Islet of Langerhans (tissue), 1 donor: ENCODE measurements at regions not wholly inside any gene's neighbourhood (a gene's known extent, or its start where the extent isn't known, plus 50 kb on each side); places are given as distances from the start of the nearest gene placed in this dataset.
"Not testable (repeated sequence)": the region's sequence is repeated elsewhere in the genome, so short reads cannot be mapped to it uniquely, and the experiment has no call there.

Experiments used
- FAIRE-seq: peaks from one replicate; lab custom pipeline; 2011; peaks lifted over from hg19 to GRCh38; lab: Jason Lieb, UNC

DNA sequence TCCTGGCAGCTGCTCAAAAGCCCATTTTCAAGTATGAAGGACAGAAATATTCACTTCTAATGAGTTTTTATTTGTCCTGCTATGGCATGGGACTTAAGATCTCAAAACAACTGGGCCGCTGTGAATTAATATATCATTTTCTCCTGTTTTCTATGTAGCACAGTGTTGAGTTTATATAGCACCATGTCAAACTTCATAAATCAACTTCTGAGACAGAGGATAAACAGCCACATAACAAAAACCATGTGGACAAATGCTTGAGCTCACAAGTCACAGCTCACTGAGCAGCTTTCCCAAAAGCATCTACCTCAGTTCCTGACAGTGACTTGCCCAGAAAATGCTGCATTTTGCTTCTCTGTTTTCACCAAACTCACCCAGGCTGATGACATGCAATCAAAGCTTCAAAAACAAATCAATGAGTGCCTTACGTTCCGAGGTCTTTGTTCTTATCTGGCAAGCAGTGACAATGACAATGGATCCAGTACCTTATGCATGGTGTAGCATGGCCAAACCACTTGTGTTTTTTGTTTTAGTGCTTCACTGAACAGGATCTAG is 722.6 kb downstream of the LRRIQ3 start:
- FAIRE-seq = no peak

DNA sequence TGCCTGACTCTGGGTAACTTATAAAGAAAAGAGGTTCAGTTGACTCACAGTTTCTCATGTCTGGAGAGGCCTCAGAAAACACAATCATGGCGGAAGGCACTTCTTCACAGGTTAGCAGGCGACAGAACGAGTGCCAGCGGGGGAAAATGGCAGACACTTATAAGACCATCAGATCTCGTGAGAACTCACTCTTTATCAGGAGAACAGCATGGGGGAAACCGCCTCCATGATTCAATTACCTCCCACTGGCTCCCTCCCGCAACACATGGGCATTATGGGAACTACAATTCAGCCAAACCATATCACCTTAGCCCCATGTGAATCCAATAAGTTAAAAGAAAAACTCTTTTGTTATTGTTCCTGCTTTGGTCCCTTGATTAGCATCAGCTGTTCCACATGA is 725.2 kb downstream of the LRRIQ3 start:
- no peak for FAIRE-seq

DNA sequence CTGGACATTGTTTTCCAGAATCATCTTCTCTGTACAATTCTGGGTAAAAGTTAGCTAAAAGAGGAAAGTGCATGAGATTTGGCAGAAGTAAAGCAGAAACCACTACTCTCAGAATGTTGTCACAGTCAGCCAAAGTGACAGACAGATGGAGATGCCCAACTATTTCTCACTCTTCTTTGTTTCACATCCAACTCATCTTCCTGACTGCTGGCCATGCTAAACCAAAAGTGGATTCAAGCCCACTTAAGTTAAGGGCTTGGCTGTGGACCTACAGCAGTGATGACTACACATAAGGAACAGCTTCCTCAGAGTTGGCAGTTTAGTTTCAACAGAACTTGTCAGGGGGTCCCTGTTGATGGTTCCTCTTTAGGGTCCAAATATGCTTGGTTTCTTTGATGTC is 730.2 kb downstream of the LRRIQ3 start:
- FAIRE-seq = no peak

DNA sequence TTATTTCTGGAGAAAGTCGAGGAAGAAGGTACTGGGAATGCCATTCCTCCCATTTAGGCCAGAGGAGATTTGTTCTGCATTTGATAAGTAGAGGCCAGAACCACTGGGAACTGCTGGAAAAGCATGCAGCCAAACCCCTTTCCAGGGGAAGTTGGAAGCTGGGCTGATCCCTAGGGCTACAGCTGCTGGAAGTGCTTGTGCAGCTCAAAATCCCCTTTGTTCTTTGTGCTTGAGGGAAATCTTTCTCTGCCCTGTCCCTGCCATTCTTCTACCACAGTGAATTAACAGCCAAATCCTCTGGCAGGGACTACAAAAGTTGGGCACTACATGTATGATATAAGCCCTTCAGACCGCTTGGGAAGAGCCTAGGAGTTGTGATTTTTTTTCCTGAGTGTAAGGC is 734.1 kb downstream of the LRRIQ3 start:
- no peak for FAIRE-seq

DNA sequence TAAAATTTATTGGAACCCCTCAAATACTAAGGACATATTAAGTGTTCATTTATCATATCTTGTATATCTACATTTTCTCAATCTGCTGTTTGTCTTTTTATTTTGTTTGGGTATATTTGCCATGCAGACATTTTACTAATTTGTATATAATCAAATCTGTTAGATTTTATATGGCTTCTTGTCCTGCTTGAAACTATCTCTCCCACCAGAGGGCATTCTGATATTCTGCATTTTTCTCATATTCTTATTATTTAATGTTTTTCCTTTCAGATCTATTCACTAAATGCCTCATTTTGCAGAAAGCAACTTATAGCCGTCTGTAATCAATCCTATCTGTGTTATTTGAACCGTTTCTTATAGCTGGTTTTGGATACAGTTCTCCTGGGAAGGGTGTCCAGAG is 745.5 kb downstream of the LRRIQ3 start:
- FAIRE-seq = no peak

DNA sequence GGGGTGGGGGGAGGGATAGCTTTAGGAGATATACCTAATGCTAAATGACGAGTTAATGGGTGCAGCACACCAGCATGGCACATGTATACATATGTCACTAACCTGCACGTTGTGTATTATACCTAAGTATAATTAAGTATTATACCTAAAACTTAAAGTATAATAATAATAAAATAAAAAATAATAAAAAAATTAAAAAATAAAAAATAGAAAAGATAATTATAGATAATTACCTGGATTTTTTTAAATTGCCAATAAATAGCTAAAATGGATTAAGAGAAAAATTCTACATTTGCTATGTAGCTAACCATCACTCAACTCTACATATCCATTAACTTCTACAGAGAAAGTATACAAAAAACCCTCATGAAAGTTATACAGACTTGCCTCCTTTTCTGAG is 747.3 kb downstream of the LRRIQ3 start:
- FAIRE-seq = not testable (repeated sequence)

DNA sequence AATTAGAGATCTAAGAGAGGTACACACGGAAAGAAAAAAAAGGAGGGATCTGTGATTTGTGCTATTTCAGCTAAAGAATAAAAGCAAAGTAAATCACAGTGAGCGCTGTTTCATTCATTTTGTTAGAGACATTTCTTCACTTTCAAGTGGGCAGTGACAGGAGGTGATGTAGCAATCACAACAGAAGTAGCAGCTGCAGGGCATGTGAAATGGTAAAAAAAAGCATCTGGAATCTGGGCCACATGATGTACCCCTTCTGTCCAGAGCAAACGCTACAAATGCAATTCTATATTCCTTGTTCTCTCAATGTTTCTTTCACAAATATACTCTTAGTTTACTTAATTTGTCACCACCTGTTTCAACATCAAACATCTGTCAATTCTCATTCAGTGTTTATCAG is 786.5 kb downstream of the LRRIQ3 start:
- no peak for FAIRE-seq

DNA sequence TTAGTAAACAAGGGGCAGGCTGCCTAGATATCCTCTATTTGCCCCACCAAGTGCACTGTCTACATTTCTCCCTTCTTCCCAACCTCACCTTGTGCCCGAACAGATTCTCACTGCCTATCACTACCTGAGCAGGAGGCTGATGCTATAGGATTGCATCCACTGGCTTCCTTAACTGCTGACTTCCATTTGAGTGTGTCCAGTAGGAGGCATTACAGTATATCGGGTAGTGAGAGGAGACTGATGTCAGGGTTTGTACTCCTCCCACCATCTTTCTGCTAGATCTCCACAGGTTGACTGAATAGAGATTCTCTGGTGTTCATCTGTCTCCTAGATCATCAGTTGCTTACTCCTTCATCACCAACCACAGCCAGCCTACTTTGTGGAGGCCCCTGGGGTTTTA is 796.3 kb downstream of the LRRIQ3 start:
- FAIRE-seq = no peak

DNA sequence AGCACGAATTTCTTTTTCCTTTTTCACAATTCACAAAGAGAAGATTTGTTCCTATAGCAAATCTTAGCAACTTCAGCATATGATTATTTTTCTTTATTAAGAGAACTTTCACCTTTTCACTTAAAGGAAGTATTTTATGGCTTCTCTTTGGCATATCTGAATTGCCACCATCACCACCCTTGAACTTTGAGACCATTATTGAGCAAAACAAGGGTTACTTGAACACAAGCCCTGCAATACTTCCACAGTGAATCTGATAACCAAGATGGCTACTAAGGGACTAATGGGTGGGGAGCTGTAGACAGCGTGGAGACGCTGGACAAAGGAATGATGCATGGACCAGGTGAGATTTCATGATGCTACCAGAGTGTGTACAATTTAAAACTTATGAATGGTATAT is 815.0 kb downstream of the LRRIQ3 start:
- no peak for FAIRE-seq

DNA sequence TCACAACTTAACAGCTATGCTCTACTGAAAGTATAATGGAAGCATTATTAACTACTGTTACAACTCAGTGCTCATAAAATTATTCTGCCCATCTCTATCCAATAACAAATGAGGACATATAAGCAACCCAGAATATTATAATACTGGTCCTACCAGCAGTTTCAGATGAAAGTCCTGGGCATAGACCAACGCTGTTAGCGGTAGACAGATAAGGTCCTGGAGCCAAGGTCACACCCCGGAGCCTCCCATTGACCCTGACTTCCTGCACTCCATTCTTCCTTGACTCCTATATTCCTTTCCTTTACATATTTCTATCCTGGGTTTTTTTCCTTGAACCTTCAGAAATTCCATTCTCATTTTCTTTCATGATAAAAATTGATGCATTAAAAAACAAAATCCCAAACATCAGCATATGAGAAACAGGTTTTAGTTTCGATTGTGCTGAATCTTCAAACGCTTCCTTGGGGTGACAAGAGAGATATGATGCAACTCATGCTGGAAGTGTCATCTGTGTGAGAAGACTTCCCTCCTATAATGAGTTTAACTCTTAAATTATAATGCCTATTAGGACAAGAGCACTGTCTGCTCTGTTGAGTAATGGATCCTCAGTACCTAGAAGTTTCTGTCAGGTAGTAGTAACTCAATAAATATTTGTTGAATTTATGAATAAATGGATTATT is 831.1 kb downstream of the LRRIQ3 start:
- no peak for FAIRE-seq

DNA sequence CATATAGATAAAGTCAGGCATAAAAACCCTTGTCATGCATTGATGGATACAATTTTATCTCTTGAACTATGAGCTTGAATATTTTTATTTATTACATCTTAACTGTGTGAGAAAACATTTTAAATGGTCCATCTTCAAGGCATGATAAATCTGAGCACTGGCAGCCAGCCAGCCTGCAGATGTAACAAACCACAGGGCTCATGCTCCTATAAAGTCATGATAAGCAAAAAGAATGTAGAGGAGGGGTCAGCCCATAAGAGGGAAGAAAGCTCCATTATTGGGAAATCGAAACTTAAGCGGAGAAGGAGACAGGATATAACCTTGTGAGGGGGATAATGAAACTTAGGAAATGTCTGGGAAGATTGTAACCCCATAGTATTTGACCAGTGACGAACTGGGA is 839.0 kb downstream of the LRRIQ3 start:
- FAIRE-seq = no peak

DNA sequence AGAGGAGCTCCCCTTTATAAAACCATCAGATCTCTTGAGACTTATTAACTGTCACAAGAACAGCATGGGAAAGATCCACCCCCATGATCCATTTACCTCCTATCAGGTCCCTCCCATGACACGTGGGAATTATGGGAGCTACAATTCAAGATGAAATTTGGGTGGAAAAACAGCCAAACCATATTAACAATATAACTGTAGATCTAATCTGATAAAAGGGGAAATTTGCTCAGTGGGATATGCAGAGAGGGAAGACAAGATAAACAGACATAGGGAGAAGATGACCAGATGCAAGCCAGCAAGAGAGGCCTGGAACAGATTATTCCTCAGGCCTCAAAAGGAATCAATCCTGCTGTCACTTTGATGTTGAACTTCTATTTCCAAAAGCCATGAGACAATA is 841.5 kb downstream of the LRRIQ3 start:
- FAIRE-seq = no peak

DNA sequence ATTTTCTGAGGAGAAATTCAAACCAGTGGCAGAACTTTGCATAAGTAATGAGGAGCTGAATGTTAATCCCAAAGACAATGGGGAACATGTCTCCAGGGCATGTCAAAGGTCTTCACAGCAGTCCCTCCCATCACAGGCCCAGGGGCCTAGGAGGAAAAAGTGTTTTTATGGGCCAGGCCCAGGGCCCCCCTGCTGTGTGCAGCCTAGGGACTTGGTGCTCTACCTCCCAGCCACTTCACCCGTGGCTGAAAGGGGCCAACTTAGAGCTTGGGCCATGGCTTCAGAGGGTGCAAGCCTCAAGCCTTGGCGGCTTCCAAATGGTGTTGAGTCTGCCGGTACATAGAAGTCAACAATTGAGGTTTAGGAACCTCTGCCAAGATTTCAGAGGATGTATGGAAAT is 854.0 kb downstream of the LRRIQ3 start:
- FAIRE-seq = no peak

DNA sequence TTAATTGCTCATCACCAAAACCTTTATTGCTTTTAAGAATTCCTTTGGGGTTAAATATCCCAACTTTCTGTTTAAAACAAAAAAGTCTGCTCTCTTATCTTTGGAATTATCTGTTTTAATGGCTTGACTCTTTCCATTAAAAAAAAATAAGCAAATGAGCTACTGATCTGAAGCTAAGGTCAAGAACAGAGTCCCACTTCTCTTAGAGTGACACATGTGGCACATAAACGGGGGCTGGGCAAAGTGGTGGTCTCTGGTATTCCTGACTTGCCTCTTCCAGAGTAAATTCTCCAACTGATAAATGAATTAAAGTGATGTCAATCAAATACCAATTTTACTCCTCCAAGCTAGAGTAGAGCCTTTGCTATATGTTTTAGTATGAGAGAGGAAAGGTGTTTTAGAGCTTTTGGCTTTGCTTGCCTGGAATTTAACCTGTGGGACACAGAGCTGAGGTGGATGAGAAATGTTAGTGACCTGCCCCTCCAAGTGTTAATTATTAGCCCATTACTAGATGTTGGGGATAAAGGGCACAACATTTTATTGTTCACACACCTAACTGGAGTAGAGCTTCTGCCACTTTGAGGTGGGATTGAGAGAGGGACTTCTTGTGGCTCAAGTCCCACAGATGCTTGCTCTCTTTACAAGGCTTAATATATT is 864.0 kb downstream of the LRRIQ3 start:
- FAIRE-seq = no peak

DNA sequence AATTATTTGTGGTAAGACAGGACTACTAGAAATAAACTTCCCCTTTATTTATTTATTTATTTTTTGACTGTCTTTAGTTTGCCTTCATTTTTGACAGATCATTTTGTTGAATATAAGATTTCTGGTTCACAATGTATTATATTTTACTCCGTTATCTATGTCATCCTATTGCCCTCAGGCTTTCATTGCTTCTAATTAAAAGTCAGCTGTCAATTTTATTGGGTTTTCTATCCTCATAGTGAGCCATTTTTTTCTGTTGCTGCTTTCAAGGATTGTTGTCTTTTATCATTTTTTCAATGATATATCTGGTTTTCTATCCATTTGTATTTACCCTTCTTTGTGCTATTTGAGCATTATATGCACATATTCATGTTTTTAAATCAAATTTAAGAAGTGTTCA is 866.2 kb downstream of the LRRIQ3 start:
- FAIRE-seq = no peak

DNA sequence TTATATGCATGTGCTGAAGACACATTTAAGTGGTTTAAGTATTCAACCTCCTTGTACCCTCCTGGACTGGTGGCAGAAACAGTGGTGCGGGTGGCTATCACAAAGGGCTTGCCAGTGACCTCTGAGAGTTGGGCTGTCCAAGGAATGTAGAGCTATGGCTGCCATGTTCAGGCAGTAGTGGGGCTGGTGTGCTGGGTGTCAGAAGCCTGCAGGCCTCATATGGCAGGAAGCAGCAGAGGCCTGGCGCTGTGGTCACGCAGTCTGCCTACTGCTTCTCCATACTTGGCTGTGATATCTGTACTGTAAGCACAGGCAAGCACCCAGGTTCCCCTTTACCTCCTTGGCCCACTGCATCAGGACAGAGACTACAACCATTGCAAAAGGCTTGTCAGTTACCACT is 870.0 kb downstream of the LRRIQ3 start:
- FAIRE-seq = no peak

DNA sequence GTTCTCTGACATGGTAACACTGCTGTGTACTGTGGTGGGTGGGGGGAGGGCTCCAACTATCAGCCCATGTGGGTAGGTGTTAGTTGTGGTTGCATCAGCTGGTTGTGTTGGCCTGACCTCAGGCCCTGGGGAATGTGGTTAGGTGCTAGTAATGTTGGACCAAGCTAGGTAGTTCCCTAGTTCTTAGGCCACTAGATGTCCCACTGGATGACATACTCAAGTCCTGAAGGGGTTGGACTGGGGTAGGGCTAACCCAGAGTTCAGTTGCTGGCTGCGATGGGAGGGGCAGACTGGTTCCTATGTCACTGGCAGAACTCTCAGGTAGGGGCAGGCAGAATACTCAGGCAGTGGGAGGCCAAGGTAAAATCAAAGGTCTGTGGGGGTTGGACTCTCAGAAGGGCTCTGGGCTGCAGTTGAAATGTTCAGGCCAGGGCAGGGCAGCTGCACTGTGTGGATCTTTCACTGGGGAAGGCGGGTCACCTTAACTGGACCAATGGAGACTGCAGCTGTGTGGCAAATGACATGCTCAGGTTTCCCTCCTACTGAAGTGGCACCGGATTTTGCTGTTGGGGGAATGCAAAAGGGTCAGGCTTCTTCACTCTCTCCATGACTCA is 870.7 kb downstream of the LRRIQ3 start:
- FAIRE-seq = no peak

DNA sequence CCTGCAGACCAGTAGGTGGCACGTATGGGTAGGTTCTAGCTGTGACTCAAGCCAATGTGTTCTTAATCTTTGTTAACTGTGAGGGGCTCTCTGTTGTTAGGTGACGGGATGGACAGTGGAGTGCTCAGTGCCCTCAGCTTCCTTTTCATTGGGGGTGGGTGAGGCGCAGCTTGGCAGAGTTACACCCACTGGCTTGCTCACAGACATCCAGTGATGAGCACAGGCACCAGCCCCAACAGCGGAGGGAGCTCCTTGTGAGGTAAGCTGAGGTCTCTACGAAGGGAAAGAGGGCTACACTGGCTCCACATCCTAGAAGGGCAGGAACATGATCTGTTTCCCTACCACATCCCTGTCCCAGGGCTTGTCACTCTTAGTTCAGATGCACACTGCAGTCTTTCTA is 871.3 kb downstream of the LRRIQ3 start:
- no peak for FAIRE-seq

DNA sequence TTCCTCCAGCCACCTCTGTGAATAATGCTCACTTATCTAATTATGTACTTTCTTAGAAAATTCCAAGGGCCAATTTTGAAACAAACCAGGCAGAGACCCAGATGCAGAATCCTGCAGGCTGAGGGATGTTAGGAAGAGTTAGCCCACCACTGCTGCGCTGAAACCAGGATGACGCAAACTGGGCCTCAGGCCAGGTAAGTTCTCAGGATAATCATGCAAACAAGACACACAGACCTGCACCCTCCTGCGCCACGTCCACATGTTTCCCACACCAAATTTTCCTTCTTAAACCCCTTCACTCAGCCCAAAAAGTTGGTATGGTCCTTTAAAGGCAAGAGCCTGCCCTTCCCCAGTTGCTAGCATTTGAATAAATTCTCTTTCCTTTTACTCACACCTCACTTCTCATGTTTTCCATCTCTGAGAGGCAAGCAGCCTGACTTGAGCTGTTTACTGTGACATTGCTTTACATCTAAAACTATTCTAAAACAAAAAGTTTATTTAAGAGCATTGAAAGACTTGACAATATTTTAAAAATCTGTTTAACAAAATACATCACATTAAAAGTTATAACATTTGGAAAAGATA is 887.1 kb downstream of the LRRIQ3 start:
- no peak for FAIRE-seq

DNA sequence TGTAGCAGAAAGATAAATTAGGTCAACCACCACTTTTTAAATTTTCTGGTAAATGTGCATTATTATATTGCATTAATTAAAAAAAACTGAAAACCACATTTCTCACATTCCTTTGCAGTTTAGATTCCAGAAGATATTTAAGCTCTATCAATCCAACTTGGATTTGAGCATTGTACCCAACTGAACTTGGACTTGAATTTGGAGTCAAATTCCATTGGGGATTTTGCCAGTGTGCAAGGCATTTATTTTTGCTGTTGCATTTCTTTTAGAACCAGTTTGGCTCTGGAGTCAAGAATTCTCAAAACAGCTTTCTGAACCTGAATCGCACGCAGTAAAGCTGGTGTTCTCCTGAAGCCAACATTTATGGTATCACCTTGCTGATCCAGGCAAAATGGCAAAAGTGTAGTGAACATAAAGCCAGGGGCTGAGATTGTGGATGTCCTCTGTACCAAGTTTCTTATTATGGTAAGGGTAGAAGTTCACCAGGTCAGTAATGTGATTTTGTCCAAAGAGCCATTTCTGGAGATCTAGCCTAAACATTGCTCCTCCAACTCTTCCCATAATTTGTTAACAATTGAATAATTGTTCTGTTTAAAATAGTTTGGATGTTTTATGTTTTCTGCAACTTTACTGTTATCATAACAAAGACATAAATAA is 890.9 kb downstream of the LRRIQ3 start:
- no peak for FAIRE-seq

DNA sequence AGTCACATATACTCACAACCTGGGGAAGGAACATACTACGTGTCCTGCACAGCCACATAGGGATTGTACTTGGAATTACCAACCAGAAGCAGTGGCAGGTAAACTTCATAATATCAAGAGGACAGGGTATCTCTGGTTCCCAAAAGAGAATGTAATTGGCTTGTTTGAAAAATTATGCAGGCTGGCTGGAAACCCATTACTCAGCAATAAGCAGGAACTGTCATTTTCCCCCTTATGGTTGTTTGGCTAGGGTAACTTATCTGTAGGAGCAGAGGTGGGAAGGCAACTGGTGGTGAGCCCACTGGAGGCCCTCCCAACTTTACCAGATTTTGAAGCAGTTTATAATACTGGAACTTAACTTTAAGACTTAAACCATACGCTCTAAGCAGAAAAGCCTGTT is 924.1 kb downstream of the LRRIQ3 start:
- FAIRE-seq = no peak

DNA sequence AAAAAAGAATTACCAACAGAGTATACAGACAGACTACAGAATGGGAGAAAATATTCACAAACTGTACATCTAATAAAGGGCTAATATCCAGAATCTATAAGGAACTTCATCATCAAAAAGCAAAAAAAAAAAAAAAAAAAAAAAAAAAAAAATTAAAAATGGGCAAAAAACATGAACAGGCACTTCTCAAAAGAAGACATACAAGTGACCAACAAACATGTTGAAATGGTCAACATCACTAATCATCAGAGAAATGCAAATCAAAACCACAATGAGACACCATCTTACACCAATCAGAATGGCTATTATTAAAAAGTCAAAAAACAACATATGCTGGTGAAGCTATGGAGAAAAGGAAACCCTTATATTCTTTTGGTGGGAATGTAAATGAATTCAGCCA is 952.8 kb downstream of the LRRIQ3 start:
- not testable (repeated sequence) for FAIRE-seq
